IMR-90 (cell line): ENCODE measurements at regions not wholly inside any gene's neighbourhood (a gene's known extent, or its start where the extent isn't known, plus 50 kb on each side); places are given as distances from the start of the nearest gene placed in this dataset.

Experiments used
- ATAC-seq: fragments of 200-7000 bp; cut with Tn5 transposase; 2 replicates; pipeline ENCODE4 v1.9.1; 2020; ENCODE audit warnings: low read depth, mild to moderate bottlenecking, moderate library complexity
- BruUV-seq: library from RNA; stranded (reverse); fragments of 400-500 nt; replicated peaks from 2 replicates; lab custom pipeline; 2021; lab: Mats Ljungman, UMichigan
- CTCF ChIA-PET: fragments of 300-600 bp; formaldehyde crosslinking; extraction: SDS; loops from one replicate; lab custom pipeline; 2021; ENCODE audit warnings: antibody characterized with exemption; lab: Yijun Ruan, JAX
- POLR2A ChIA-PET: fragments of 300-600 bp; sonication (Branson Sonifier 250); formaldehyde crosslinking; loops from one replicate; lab custom pipeline; 2022; ENCODE audit warnings: antibody characterized with exemption; ENCODE audit not compliant: unreplicated experiment; lab: Charles Lee
- DNase-seq: peaks from one replicate; pipeline ENCODE4 v3.0.0; 2013
- H2AFZ ChIP-seq: replicated peaks from 2 replicates; pipeline ENCODE3; 2013; ENCODE audit warnings: low read length, mild to moderate bottlenecking; ENCODE audit not compliant: poor library complexity
- H2AK5ac ChIP-seq: 2 replicates; pipeline ENCODE4 v1.6.1; 2013; ENCODE audit warnings: low read depth, low read length, inconsistent platforms
- H2AK9ac ChIP-seq: replicated peaks from 2 replicates; pipeline ENCODE3; 2013; ENCODE audit warnings: mild to moderate bottlenecking, low read depth, low read length, moderate library complexity; ENCODE audit not compliant: poor library complexity
- H2BK120ac ChIP-seq: 2 replicates; pipeline ENCODE4 v1.6.1; 2013; ENCODE audit warnings: low read depth, low read length, inconsistent platforms
- H2BK15ac ChIP-seq: 3 replicates; pipeline ENCODE4 v1.6.1; 2013; ENCODE audit warnings: low read depth, low read length, inconsistent platforms
- H2BK20ac ChIP-seq: 2 replicates; pipeline ENCODE4 v1.6.1; 2013; ENCODE audit warnings: low read depth, mild to moderate bottlenecking, inconsistent platforms, low read length, moderate library complexity
- H2BK5ac ChIP-seq: 2 replicates; pipeline ENCODE4 v1.6.1; 2013; ENCODE audit warnings: mild to moderate bottlenecking, low read depth, low read length, inconsistent platforms; ENCODE audit not compliant: poor library complexity, severe bottlenecking
- H3K14ac ChIP-seq: replicated peaks from 2 replicates; pipeline ENCODE4 v1.6.1; 2013; ENCODE audit warnings: low read depth, low read length, inconsistent platforms
- H3K18ac ChIP-seq: 2 replicates; pipeline ENCODE4 v1.6.1; 2013; ENCODE audit warnings: low read depth, low read length, control low read depth
- H3K23ac ChIP-seq: 2 replicates; pipeline ENCODE4 v1.6.1; 2013; ENCODE audit warnings: low read depth, low read length, inconsistent platforms
- H3K27ac ChIP-seq: 2 replicates; pipeline ENCODE4 v1.5.1; 2013; ENCODE audit warnings: mild to moderate bottlenecking, control low read depth, low read length; ENCODE audit not compliant: insufficient read depth
- H3K27me3 ChIP-seq: 2 replicates; pipeline ENCODE4 v1.6.1; 2013; ENCODE audit warnings: low read length; ENCODE audit not compliant: control insufficient read depth, insufficient read depth
- H3K36me3 ChIP-seq: 2 replicates; pipeline ENCODE4 v1.6.1; 2013; ENCODE audit warnings: low read length, mixed read lengths; ENCODE audit not compliant: control insufficient read depth, insufficient read depth
- H3K4ac ChIP-seq: 2 replicates; pipeline ENCODE4 v1.6.1; 2013; ENCODE audit warnings: low read depth, low read length, inconsistent platforms
- H3K4me1 ChIP-seq: 2 replicates; pipeline ENCODE4 v1.6.1; 2013; ENCODE audit warnings: low read length, mixed read lengths; ENCODE audit not compliant: control insufficient read depth, insufficient read depth
- H3K4me2 ChIP-seq: 2 replicates; pipeline ENCODE4 v1.6.1; 2013; ENCODE audit warnings: low read depth, mild to moderate bottlenecking, control low read depth, low read length, moderate library complexity
- H3K4me3 ChIP-seq: 2 replicates; pipeline ENCODE4 v1.5.1; 2013; ENCODE audit warnings: low read depth, mild to moderate bottlenecking, control low read depth, low read length, moderate library complexity; ENCODE audit not compliant: insufficient read depth
- H3K56ac ChIP-seq: 2 replicates; pipeline ENCODE4 v1.6.1; 2013; ENCODE audit warnings: low read length, inconsistent platforms; ENCODE audit not compliant: insufficient read depth; ENCODE audit errors: extremely low read depth
- H3K79me1 ChIP-seq, 2 experiments: 2 replicates each; pipeline ENCODE4 v1.6.1; 2013; ENCODE audit warnings: low read length in 2 of 2, inconsistent platforms in 1 of 2, low read depth in 1 of 2
- H3K9ac ChIP-seq: 2 replicates; pipeline ENCODE4 v1.6.1; 2013; ENCODE audit warnings: low read depth, low read length, control low read depth
- H3K9me1 ChIP-seq: 2 replicates; pipeline ENCODE4 v1.6.1; 2013; ENCODE audit warnings: low read length, inconsistent platforms; ENCODE audit not compliant: insufficient read depth
- H3K9me3 ChIP-seq: 2 replicates; pipeline ENCODE4 v1.6.1; 2013; ENCODE audit warnings: low read length; ENCODE audit not compliant: control insufficient read depth, insufficient read depth
- H4K20me1 ChIP-seq: 2 replicates; pipeline ENCODE4 v1.6.1; 2013; ENCODE audit warnings: low read length, inconsistent platforms; ENCODE audit not compliant: insufficient read depth
- H4K5ac ChIP-seq: 2 replicates; pipeline ENCODE4 v1.6.1; 2013; ENCODE audit warnings: mild to moderate bottlenecking, low read depth, low read length, control low read depth
- H4K8ac ChIP-seq, 2 experiments: 2 replicates each; pipeline ENCODE4 v1.6.1; 2013; ENCODE audit warnings: low read depth in 2 of 2, low read length in 2 of 2, control low read depth in 1 of 2, inconsistent platforms in 1 of 2
- H4K91ac ChIP-seq: 2 replicates; pipeline ENCODE4 v1.6.1; 2013; ENCODE audit warnings: low read depth, low read length, inconsistent platforms; ENCODE audit not compliant: insufficient read depth
- FOS ChIP-seq: fragments of 150-350 bp; IDR thresholded peaks from 2 replicates; pipeline ENCODE4 v1.6.1; 2016; ENCODE audit warnings: low read depth, low read length
- MXI1 ChIP-seq: IDR thresholded peaks from 2 replicates; pipeline ENCODE4 v1.6.1; 2012; ENCODE audit warnings: low read depth, mild to moderate bottlenecking, low read length, moderate library complexity, borderline replicate concordance
- POLR2A ChIP-seq: IDR thresholded peaks from 2 replicates; pipeline ENCODE4 v1.6.1; 2012; ENCODE audit warnings: mild to moderate bottlenecking, low read depth, low read length
- RCOR1 ChIP-seq: IDR thresholded peaks from 2 replicates; pipeline ENCODE4 v1.6.1; 2012; ENCODE audit warnings: mild to moderate bottlenecking, low read length, improper control_type of control experiment; ENCODE audit not compliant: insufficient replicate concordance
- USF2 ChIP-seq: fragments of 150-350 bp; IDR thresholded peaks from 2 replicates; pipeline ENCODE4 v1.6.1; 2017; ENCODE audit warnings: mild to moderate bottlenecking, antibody characterized with exemption, low read length, low read depth
- whole genome bisulfite sequencing, 2 experiments: methylation state at CpG; one replicate each; pipeline versions ENCODE4 v1.1.5 to v1.1.7; 2013; ENCODE audit warnings: missing lambda C conversion rate in 2 of 2; ENCODE audit not compliant: insufficient read length in 1 of 2; ENCODE audit errors: extremely low coverage in 2 of 2; 5-methylcytosine and 5-hydroxymethylcytosine counted together
- dilution Hi-C: fragments of 300-500 bp; cut with HindIII; formaldehyde crosslinking; loops from one replicate; pipeline ENCODE4 v1.14.3; 2018; ENCODE audit warnings: low sequenced_read_pairs; ENCODE audit not compliant: unreplicated experiment
- in situ Hi-C: fragments of 300-500 bp; cut with MboI; formaldehyde crosslinking; loops from 3 replicates; pipeline ENCODE4 v1.14.3; 2019; ENCODE audit warnings: low sequenced_read_pairs, inconsistent platforms, mixed read lengths
- intact Hi-C: fragments of 100-400 bp; cut with micrococcal nuclease; formaldehyde crosslinking; loops from 2 replicates; pipeline ENCODE4 v1.10.0; 2022

- H3K23ac ChIP-seq, result no peak overlapping the region
- H4K5ac ChIP-seq, result no peak overlapping the region
- intact Hi-C loops, result no loop called here
- no peak overlapping the region for H3K4me3 ChIP-seq
- no peaks in the 10 kb centered on the region for H4K20me1 ChIP-seq
- H3K9ac ChIP-seq, result no peak overlapping the region
- no peaks in the 10 kb centered on the region for H3K4me1 ChIP-seq
- no peak overlapping the region for H2BK20ac ChIP-seq
- ATAC-seq (no peak), DNase-seq (peak; percentile 40)
- POLR2A ChIA-PET, result no interaction called here
- H2BK120ac ChIP-seq, result no peak overlapping the region
- H3K79me1 ChIP-seq, result no peaks in the 10 kb centered on the region
- dilution Hi-C loops, result no loop called here
- H2AFZ ChIP-seq, result no peak overlapping the region
- no peak overlapping the region for H3K27ac ChIP-seq
- no peak overlapping the region for H3K14ac ChIP-seq
- BruUV-seq, result no TSS peak
- H2BK15ac ChIP-seq, result no peak overlapping the region
- H3K9me3 ChIP-seq, result no peaks in the 10 kb centered on the region
- in situ Hi-C loops, result no loop called here
- H3K4ac ChIP-seq, result no peak overlapping the region
- H3K9me1 ChIP-seq, result no peaks in the 10 kb centered on the region; the same call in 1 of the 2 replicates
- H3K27me3 ChIP-seq, result no peaks in the 10 kb centered on the region
- H3K4me2 ChIP-seq, result no peak overlapping the region
- H3K36me3 ChIP-seq, result no peaks in the 10 kb centered on the region
- H2AK9ac ChIP-seq, result no peak overlapping the region
- TF ChIP-seq USF2 (no peak), MXI1 (no peak), RCOR1 (no peak), POLR2A (no peak), FOS (no peak)
- H3K18ac ChIP-seq, result no peak overlapping the region
- H3K56ac ChIP-seq, result no peak overlapping the region
- no CpG with 5 or more reads among the region's 1 CpG for WGBS, 2 experiments
- H4K8ac ChIP-seq, result no peak overlapping the region
- CTCF ChIA-PET, result no interaction called here
- no peak overlapping the region for H2BK5ac ChIP-seq
- H4K91ac ChIP-seq, result no peak overlapping the region
- H2AK5ac ChIP-seq, result no peak overlapping the region
Observed at GRCh38 chr4:155566354-155566753, 100.3 kb upstream of the GUCY1A1 start.
